ENCODE measurements at regions not wholly inside any gene's neighbourhood (a gene's known extent, or its start where the extent isn't known, plus 50 kb on each side); places are given as distances from the start of the nearest gene placed in this dataset.

GRCh38 chr3:117261983-117262421 lies 552.4 kb downstream of the TUSC7 start:
- TF ChIP-seq GATA3 (IDR thresholded peaks at IDR 0.05; ENCODE audit: low read depth, low read length) (no peak), GATA2 (IDR thresholded peaks at IDR 0.05; ENCODE audit: low read depth, low read length) (no peak)
